GM18498 (cell line): ENCODE measurements at regions not wholly inside any gene's neighbourhood (a gene's known extent, or its start where the extent isn't known, plus 50 kb on each side); places are given as distances from the start of the nearest gene placed in this dataset.

Experiments
- ATAC-seq: cut with Tn5 transposase; IDR thresholded peaks from one replicate; pipeline ENCODE4 v1.9.1; 2021; ENCODE audit warnings: mild to moderate bottlenecking, moderate library complexity; ENCODE audit not compliant: unreplicated experiment

- no peak for ATAC-seq
These were observed 153.4 kb upstream of the CTNNA2 start for GRCh38 chr2:79359419-79359818.

- no peak for ATAC-seq
These were observed 157.3 kb upstream of the CTNNA2 start for GRCh38 chr2:79355569-79355968.

GRCh38 chr2:79327460-79327859 lies 167.9 kb upstream of the REG3A start:
- no peak for ATAC-seq

DNA sequence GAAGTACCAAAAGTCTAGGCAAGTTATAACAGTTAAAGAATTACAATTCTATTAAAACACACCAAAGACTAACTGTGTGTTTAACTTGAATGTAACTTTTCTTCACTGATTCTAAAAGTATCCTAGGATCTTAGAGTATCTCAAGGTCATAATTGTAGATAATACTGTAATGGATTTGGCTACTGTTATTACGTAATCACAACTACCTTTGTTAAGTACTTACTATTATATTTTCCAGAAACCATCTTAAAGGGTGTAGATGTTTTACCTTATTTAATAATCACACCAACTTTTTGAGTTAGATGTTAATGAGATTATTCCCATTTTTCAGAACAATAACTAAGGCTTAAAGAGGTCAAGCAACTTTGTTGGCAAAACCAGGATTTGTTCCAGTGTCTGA lies 161.3 kb upstream of the REG3A start:
- no peak for ATAC-seq

GRCh38 chr2:79294994-79295393 lies 135.4 kb upstream of the REG3A start:
- ATAC-seq: no peak

DNA sequence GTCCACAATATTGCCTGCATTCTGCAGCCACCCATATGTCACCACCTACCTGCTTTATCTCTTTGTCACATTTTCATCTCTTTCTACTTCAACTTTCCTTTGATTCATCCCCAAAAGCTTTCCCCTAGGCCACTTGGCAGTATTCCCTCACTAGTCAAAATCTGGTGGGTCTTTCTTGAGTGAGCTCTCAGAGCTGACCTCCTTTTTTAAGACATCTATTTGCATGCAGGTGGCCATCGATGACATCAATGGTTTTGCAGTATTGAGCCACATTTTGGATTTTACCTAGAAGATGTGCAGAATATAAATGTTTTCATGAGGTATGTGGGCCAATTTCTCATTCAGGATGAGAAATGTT lies 133.4 kb upstream of the REG3A start:
- no peak for ATAC-seq

- no peak for ATAC-seq
These were observed 132.8 kb upstream of the REG3A start for GRCh38 chr2:79292239-79292957.

DNA sequence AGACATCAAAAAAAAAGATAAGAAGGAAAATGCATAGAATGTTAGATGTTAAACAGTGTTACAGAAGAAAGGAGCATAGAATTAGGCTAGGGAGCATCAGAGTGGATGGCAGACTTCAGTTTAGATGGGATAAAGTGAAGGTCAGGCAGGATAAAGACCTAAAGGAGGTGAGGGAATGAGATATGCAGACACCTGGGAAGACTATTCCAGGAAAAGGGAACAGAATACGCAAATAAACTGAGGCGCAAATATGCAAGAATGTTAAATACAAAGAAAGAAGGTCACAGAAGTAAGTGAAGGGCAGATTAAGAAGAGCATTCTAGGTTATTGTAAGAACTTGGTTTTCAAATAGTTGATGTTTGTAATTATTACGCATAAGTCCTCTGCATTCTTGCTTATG lies 116.3 kb upstream of the REG3A start:
- ATAC-seq: no peak

DNA sequence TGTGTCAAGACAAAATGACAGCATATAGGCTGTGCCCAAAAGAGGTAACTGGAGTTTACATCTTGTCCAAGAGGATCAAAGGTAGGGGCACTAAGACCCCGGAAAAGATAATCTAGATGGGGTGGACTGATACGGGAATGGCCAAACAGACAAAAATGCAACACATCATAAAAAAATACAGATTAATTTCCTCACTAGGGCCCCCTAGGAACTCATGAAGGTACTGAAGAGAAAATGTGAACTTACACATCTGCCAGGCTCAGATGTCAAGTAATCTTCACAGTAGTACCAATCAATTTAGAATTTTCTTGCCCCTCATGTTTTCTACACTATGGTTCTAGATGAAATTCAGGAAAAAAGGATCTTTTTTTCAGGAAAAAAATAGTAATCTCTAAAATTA lies 115.6 kb upstream of the REG3A start:
- ATAC-seq: no peak

GRCh38 chr2:79272616-79273015 lies 113.1 kb upstream of the REG3A start:
- ATAC-seq: no peak

- ATAC-seq: no peak
These were observed 111.9 kb upstream of the REG3A start for GRCh38 chr2:79271456-79271855.

DNA sequence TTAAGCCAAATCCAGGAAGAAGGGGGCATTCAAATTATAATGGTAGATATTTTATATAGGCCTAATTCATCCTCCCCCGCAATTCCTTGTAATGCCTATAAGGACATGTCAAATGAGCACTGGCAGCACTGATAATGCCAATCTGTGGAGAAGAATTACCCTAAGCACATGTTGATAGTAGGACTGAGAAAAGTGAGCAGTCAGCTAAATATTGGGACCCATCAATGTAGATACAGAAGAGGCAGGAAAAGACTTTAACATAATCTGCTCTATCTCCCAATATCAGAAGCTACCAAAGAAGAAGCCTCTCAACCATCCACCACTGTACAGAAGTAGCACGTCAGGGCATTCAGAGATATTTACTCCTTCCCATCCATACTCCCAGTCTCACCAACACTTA lies 101.3 kb upstream of the REG3A start:
- no peak for ATAC-seq

DNA sequence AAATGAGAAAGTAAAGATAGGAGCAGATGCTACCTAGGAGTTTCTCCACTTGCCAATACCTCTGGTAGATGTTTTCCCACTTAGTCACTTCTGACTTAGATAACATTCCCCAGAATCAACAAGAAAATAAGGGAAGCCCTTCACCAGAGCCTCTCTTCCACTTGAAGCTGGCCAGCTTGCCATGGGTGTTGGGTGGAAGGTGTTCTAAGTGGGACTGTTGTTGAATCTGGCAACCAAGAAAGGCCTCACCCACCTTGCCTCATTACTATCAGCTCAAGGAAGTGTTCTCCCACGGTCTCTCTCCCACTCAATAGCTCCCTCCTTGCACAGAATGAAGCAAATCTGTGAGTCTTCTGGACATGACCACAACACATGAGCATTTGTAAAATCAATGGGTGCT lies 100.4 kb upstream of the REG3A start:
- ATAC-seq: no peak

- no peak for ATAC-seq
These were observed 99.7 kb upstream of the REG3A start for GRCh38 chr2:79259296-79259695.

GRCh38 chr2:79253243-79253774 lies 93.8 kb upstream of the REG3A start:
- no peak for ATAC-seq

DNA sequence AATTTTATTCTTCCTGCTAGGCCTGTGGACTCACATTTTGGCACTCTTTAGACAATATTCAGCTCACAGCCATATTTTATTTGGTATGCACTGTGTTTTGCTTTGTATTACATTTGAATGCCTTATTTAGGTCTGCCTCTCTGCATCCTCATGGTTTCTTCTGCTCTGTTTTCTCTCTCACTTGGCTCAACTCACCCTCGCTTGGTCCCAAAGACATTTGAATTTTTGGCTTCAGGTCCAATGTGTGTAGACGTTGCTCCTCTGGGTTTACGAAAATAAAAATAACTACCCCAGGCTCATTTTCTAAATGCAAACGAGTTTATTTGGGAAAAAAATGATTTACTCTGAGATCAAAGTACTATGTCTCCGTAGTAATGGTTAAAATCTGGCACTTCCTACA lies 91.1 kb upstream of the REG3A start:
- no peak for ATAC-seq

DNA sequence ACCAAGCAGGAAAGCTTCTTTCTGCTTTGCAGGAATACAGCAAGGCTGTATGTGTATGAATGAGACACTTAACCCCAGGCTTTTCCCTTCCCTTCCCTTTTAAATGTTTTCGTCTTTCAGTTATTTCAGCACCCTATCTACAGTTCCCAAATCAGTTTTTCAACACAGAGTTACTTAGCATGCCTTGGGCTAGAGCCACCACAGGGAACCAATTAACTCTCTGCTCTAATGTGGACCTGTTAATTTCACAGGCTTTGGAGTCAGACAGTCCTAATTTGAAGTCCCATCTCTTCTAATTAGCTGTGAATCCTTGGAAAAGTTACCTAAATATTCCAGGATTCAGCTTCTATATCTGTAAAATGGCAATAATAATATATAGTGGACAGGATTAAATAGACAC lies 89.2 kb upstream of the REG3A start:
- ATAC-seq: no peak

GRCh38 chr2:79235135-79235534 lies 75.6 kb upstream of the REG3A start:
- ATAC-seq: no peak

- ATAC-seq: no peak
These were observed 64.0 kb upstream of the REG3A start for GRCh38 chr2:79223539-79223938.

GRCh38 chr2:79219383-79219988 lies 59.9 kb upstream of the REG3A start:
- ATAC-seq: peak; percentile 60

DNA sequence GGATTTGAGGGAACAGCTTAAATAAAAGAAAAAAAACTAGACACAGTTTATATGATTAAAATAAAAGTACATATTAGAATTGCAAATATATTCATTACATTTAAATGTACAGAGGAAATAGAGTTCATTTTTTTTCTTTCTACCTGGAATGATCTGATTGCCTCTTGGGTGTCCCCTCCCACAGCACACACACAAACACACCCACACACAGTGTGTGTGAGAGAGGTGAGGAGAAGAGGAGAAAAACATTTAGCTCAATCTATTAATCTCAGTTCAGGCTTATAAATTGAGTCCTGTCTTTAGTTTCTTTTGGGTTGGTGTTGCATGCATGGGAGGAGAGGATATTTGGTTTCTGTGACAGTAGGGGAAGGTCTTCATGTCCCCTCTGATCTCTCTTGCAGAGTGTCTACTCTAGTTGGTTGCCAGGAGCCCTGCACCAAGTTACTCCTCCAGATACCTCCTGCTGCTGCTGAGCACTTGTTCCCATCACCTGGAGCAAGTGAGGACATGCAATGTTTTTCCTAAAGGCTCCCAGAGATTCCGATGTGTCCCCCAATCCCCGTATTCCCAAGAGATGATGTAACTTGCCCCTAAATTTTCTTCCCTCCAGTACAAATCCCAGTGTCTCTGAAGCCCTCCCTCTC lies 50.8 kb upstream of the REG3A start:
- ATAC-seq: no peak
